GM12873 (cell line): ENCODE measurements at regions not wholly inside any gene's neighbourhood (a gene's known extent, or its start where the extent isn't known, plus 50 kb on each side); places are given as distances from the start of the nearest gene placed in this dataset.

Experiments used
- TF ChIP-seq, protein P1 (sequence below): IDR thresholded peaks from 2 replicates; pipeline ENCODE4 v1.5.1; 2012; ENCODE audit warnings: low read depth, mild to moderate bottlenecking, moderate library complexity, low read length, control low read depth; ENCODE audit not compliant: insufficient read depth; ENCODE audit errors: missing control alignments

GRCh38 chr14:27184427-27184826, 586.6 kb upstream of the NOVA1 start:
- TF ChIP-seq, protein P1, sequence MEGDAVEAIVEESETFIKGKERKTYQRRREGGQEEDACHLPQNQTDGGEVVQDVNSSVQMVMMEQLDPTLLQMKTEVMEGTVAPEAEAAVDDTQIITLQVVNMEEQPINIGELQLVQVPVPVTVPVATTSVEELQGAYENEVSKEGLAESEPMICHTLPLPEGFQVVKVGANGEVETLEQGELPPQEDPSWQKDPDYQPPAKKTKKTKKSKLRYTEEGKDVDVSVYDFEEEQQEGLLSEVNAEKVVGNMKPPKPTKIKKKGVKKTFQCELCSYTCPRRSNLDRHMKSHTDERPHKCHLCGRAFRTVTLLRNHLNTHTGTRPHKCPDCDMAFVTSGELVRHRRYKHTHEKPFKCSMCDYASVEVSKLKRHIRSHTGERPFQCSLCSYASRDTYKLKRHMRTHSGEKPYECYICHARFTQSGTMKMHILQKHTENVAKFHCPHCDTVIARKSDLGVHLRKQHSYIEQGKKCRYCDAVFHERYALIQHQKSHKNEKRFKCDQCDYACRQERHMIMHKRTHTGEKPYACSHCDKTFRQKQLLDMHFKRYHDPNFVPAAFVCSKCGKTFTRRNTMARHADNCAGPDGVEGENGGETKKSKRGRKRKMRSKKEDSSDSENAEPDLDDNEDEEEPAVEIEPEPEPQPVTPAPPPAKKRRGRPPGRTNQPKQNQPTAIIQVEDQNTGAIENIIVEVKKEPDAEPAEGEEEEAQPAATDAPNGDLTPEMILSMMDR = no peak

GRCh38 chr14:27186048-27186447, 588.2 kb upstream of the NOVA1 start:
- TF ChIP-seq, protein P1 = no peak

- TF ChIP-seq, protein P1 = no peak
Observed at GRCh38 chr14:27187136-27187535, 589.3 kb upstream of the NOVA1 start.

DNA sequence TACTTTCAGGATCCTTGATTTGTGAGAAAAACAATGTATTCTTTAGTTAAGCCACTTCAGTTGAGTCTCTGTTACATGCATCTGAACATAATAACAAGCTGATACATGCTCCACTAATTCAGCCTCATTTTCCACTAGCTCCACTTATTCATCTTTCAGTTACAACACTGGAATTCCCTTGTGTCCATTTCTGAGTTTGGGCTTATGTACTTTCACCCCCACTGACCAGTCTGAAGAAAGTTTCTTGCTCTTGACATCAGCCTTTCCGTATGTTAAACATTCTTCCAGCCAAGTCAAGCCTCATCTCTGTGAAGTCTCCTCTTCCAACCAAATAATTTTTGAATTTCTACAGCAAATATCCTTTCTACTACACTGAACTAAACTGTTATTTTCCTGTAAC, 592.5 kb upstream of the NOVA1 start:
- TF ChIP-seq, protein P1 = no peak

GRCh38 chr14:27199272-27199671, 601.4 kb upstream of the NOVA1 start:
- TF ChIP-seq, protein P1 = no peak

DNA sequence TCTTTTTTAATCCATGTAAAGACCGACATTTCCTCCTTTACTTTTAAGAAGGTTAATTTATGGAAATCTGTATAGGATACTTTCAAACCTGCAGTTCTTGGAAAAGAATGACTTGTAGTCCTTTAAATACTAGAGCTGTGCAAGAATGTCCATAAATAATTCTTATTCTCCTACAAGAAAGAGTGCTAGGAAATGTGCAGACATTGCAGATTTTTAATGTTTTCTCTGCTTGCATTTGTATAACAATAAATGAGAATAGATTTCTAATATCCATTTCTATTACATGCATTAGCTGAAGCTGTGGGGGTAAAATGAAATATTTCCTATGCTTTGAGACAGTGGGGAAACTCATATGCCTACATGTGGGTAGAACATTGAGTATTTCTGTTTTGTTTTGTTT, 607.2 kb upstream of the NOVA1 start:
- TF ChIP-seq, protein P1 = no peak

GRCh38 chr14:27211741-27212140, 613.9 kb upstream of the NOVA1 start:
- TF ChIP-seq, protein P1 = no peak
